AG04449 (cell line): ENCODE measurements at regions not wholly inside any gene's neighbourhood (a gene's known extent, or its start where the extent isn't known, plus 50 kb on each side); places are given as distances from the start of the nearest gene placed in this dataset.

Source experiments
- CTCF ChIA-PET: fragments of 350-600 bp; formaldehyde crosslinking; extraction: SDS; loops from one replicate; lab custom pipeline; 2021; ENCODE audit warnings: antibody characterized with exemption; lab: Yijun Ruan, JAX
- POLR2A ChIA-PET: fragments of 400-600, 350-600 bp; formaldehyde crosslinking; extraction: SDS; loops from one replicate; lab custom pipeline; 2020; ENCODE audit warnings: antibody characterized with exemption, inconsistent platforms; lab: Yijun Ruan, JAX
- DNase-seq: peaks from one replicate; pipeline ENCODE4 v3.0.0-alpha.2; 2010; ENCODE audit warnings: low read depth, low spot score
- H3K4me3 ChIP-seq: 2 replicates; pipeline ENCODE4 v1.5.1; 2011; ENCODE audit warnings: low read depth, mild to moderate bottlenecking, control low read depth, low read length
- CTCF ChIP-seq: IDR thresholded peaks from one replicate; pipeline ENCODE4 v1.5.1; 2011; ENCODE audit warnings: mild to moderate bottlenecking, moderate library complexity, low read length, control low read depth, inconsistent platforms; ENCODE audit not compliant: insufficient read depth; ENCODE audit errors: missing control alignments

GRCh38 chr22:27581688-27582087, 219.9 kb downstream of the MN1 start:
- CTCF ChIA-PET: no interaction called here
- no peak for TF ChIP-seq CTCF
- no peak overlapping the region for H3K4me3 ChIP-seq
- POLR2A ChIA-PET: no interaction called here
- no peak for DNase-seq

GRCh38 chr22:27583856-27584255, 217.7 kb downstream of the MN1 start:
- DNase-seq: no peak
- H3K4me3 ChIP-seq: no peak overlapping the region
- TF ChIP-seq CTCF: no peak
- CTCF ChIA-PET: no interaction called here
- POLR2A ChIA-PET: no interaction called here

- POLR2A ChIA-PET: no interaction called here
- no peak overlapping the region for H3K4me3 ChIP-seq
- no peak for TF ChIP-seq CTCF
- CTCF ChIA-PET: no interaction called here
- no peak for DNase-seq
Measured at GRCh38 chr22:27585141-27585540, 216.4 kb downstream of the MN1 start.

GRCh38 chr22:27588268-27588667, 213.3 kb downstream of the MN1 start:
- H3K4me3 ChIP-seq: no peak overlapping the region
- ChIA-PET CTCF (no interaction called here), POLR2A (no interaction called here)
- TF ChIP-seq CTCF: no peak
- DNase-seq: no peak

GRCh38 chr22:27588915-27589314, 212.6 kb downstream of the MN1 start:
- no peak for DNase-seq
- no peak overlapping the region for H3K4me3 ChIP-seq
- CTCF ChIA-PET: no interaction called here
- no peak for TF ChIP-seq CTCF
- POLR2A ChIA-PET: no interaction called here

GRCh38 chr22:27591060-27591459, 210.5 kb downstream of the MN1 start:
- DNase-seq: no peak
- CTCF ChIA-PET: no interaction called here
- POLR2A ChIA-PET: no interaction called here
- TF ChIP-seq CTCF: no peak
- no peak overlapping the region for H3K4me3 ChIP-seq
